ENCODE measurements at regions not wholly inside any gene's neighbourhood (a gene's known extent, or its start where the extent isn't known, plus 50 kb on each side); places are given as distances from the start of the nearest gene placed in this dataset.
"Not testable (repeated sequence)": the region's sequence is repeated elsewhere in the genome, so short reads cannot be mapped to it uniquely, and the experiment has no call there.

- DNase-seq: no peak
- intact Hi-C loops (cut with DNase I): no loop called here
These were observed 107.8 kb upstream of the NEK6 start for GRCh38 chr9:124149992-124150391.

GRCh38 chr9:124163760-124164255, 93.9 kb upstream of the NEK6 start:
- DNase-seq: no peak
- intact Hi-C loops (cut with DNase I): loop anchor here (5.0 kb wide), 1 partner anchor 87 kb away; no protein-coding TSS in a partner anchor

GRCh38 chr9:124164811-124165210, 92.9 kb upstream of the NEK6 start:
- peak in 3 of 10 donors; percentile 15 to 19 (median 18) for DNase-seq
- intact Hi-C loops (cut with DNase I): loop anchor here (5.0 kb wide), 1 partner anchor 88 kb away; no protein-coding TSS in a partner anchor

GRCh38 chr9:124174433-124174832, 83.3 kb upstream of the NEK6 start:
- DNase-seq: no peak
- intact Hi-C loops (cut with DNase I): no loop called here

GRCh38 chr9:124177522-124177921, 80.2 kb upstream of the NEK6 start:
- intact Hi-C loops (cut with DNase I): not testable (repeated sequence)

GRCh38 chr9:124179196-124180071, 78.3 kb upstream of the NEK6 start:
- intact Hi-C loops (cut with DNase I): no loop called here

More at GRCh38 chr9:124177522-124177921, 80.2 kb upstream of the NEK6 start:
- DNase-seq: peak in 1 of 10 donors; percentile 52

GRCh38 chr9:124180557-124180956, 77.2 kb upstream of the NEK6 start:
- intact Hi-C loops (cut with DNase I): no loop called here
- peak; percentile 31 to 94 (median 66) for DNase-seq

More at GRCh38 chr9:124179196-124180071, 78.3 kb upstream of the NEK6 start:
- DNase-seq: no peak

- no peak for DNase-seq
- intact Hi-C loops (cut with DNase I): no loop called here
These were observed 75.0 kb upstream of the NEK6 start for GRCh38 chr9:124182741-124183140.

- intact Hi-C loops (cut with DNase I): no loop called here
These were observed 74.0 kb upstream of the NEK6 start for GRCh38 chr9:124183772-124184171.

GRCh38 chr9:124185413-124185812, 72.3 kb upstream of the NEK6 start:
- intact Hi-C loops (cut with DNase I): no loop called here

More at GRCh38 chr9:124183772-124184171, 74.0 kb upstream of the NEK6 start:
- DNase-seq: no peak

GRCh38 chr9:124187311-124187710, 70.4 kb upstream of the NEK6 start:
- no peak for DNase-seq
- intact Hi-C loops (cut with DNase I): no loop called here

More at GRCh38 chr9:124185413-124185812, 72.3 kb upstream of the NEK6 start:
- no peak for DNase-seq

GRCh38 chr9:124188331-124189110, 69.2 kb upstream of the NEK6 start:
- intact Hi-C loops (cut with DNase I): no loop called here
- peak in 1 of 10 donors; percentile 36 for DNase-seq

- DNase-seq: peak; percentile 54 to 96 (median 77)
- intact Hi-C loops (cut with DNase I): no loop called here
These were observed 67.0 kb upstream of the NEK6 start for GRCh38 chr9:124190761-124191160.

- DNase-seq: no peak
- intact Hi-C loops (cut with DNase I): no loop called here
These were observed 65.9 kb upstream of the NEK6 start for GRCh38 chr9:124191691-124192395.

GRCh38 chr9:124196814-124197176, 61.0 kb upstream of the NEK6 start:
- intact Hi-C loops (cut with DNase I): no loop called here
- no peak for DNase-seq

- intact Hi-C loops (cut with DNase I): no loop called here
- no peak for DNase-seq
These were observed 60.3 kb upstream of the NEK6 start for GRCh38 chr9:124197177-124198095.

GRCh38 chr9:124198331-124198730, 59.4 kb upstream of the NEK6 start:
- intact Hi-C loops (cut with DNase I): no loop called here
- no peak for DNase-seq

- DNase-seq: no peak
- intact Hi-C loops (cut with DNase I): no loop called here
These were observed 58.8 kb upstream of the NEK6 start for GRCh38 chr9:124198948-124199347.

- intact Hi-C loops (cut with DNase I): no loop called here
- DNase-seq: no peak
These were observed 58.3 kb upstream of the NEK6 start for GRCh38 chr9:124199474-124199873.

All from posterior cingulate gyrus (tissue), 11 donors.